Nephron progenitor cell (in vitro differentiated cells): ENCODE measurements at regions not wholly inside any gene's neighbourhood (a gene's known extent, or its start where the extent isn't known, plus 50 kb on each side); places are given as distances from the start of the nearest gene placed in this dataset.
"Not testable (repeated sequence)": the region's sequence is repeated elsewhere in the genome, so short reads cannot be mapped to it uniquely, and the experiment has no call there.

Experiments used
- DNase-seq: peaks from one replicate; pipeline ENCODE4 v3.0.0; 2021
- H3K27ac Mint-ChIP-seq: 2 replicates; pipeline ENCODE4 v1.8.0; 2021; ENCODE audit warnings: mild to moderate bottlenecking, moderate library complexity, mixed read lengths
- H3K27me3 Mint-ChIP-seq: 2 replicates; pipeline ENCODE4 v1.8.0; 2021; ENCODE audit warnings: mild to moderate bottlenecking, low read depth, mixed read lengths; ENCODE audit not compliant: poor library complexity
- H3K36me3 Mint-ChIP-seq: 2 replicates; pipeline ENCODE4 v1.8.0; 2021; ENCODE audit warnings: low read depth, mixed read lengths
- H3K4me1 Mint-ChIP-seq: 2 replicates; pipeline ENCODE4 v1.8.0; 2021; ENCODE audit warnings: mixed read lengths
- H3K4me3 Mint-ChIP-seq: 2 replicates; pipeline ENCODE4 v1.8.0; 2021; ENCODE audit warnings: mild to moderate bottlenecking, moderate library complexity, mixed read lengths
- H3K9me3 Mint-ChIP-seq: 2 replicates; pipeline ENCODE4 v1.8.0; 2021; ENCODE audit warnings: mild to moderate bottlenecking, moderate library complexity, mixed read lengths
- CTCF ChIP-seq: fragments of 200-600 bp; sonication (generic); IDR thresholded peaks from 2 replicates; pipeline ENCODE4 v1.5.0; 2021; ENCODE audit warnings: antibody characterized with exemption

- Mint-ChIP-seq H3K9me3 (peaks cover 3% of the 10 kb centered on the region), H3K27ac (no peak overlapping the region), H3K27me3 (peaks cover 3% of the 10 kb centered on the region), H3K4me3 (no peak overlapping the region), H3K36me3 (no peaks in the 10 kb centered on the region), H3K4me1 (peaks cover 7% of the 10 kb centered on the region)
- no peak for DNase-seq
- TF ChIP-seq CTCF: no peak
Observed at GRCh38 chr3:24689353-24689752, 194.7 kb upstream of the THRB start.

- TF ChIP-seq CTCF: no peak
- no peak for DNase-seq
- Mint-ChIP-seq H3K9me3 (peaks cover 9% of the 10 kb centered on the region), H3K4me1 (no peaks in the 10 kb centered on the region), H3K36me3 (no peaks in the 10 kb centered on the region), H3K4me3 (no peak overlapping the region), H3K27ac (no peak overlapping the region), H3K27me3 (peaks cover 7% of the 10 kb centered on the region)
Observed at GRCh38 chr3:24690777-24691176, 196.1 kb upstream of the THRB start.

- peaks cover 31% of the 10 kb centered on the region for H3K9me3 Mint-ChIP-seq
- H3K27ac Mint-ChIP-seq, H3K27me3 Mint-ChIP-seq, H3K4me3 Mint-ChIP-seq, DNase-seq, H3K36me3 Mint-ChIP-seq, H3K4me1 Mint-ChIP-seq: not testable (repeated sequence)
Observed at GRCh38 chr3:24699078-24699477, 204.4 kb upstream of the THRB start.

- peaks cover 3% of the 10 kb centered on the region for H3K4me1 Mint-ChIP-seq
- H3K27ac Mint-ChIP-seq: no peak overlapping the region
- no peak for TF ChIP-seq CTCF
- no peak for DNase-seq
- no peaks in the 10 kb centered on the region for H3K36me3 Mint-ChIP-seq
- H3K27me3 Mint-ChIP-seq: peaks cover 6% of the 10 kb centered on the region
- peaks cover 3% of the 10 kb centered on the region for H3K9me3 Mint-ChIP-seq
- no peak overlapping the region for H3K4me3 Mint-ChIP-seq
Observed at GRCh38 chr3:24704496-24704895, 209.8 kb upstream of the THRB start.

DNA sequence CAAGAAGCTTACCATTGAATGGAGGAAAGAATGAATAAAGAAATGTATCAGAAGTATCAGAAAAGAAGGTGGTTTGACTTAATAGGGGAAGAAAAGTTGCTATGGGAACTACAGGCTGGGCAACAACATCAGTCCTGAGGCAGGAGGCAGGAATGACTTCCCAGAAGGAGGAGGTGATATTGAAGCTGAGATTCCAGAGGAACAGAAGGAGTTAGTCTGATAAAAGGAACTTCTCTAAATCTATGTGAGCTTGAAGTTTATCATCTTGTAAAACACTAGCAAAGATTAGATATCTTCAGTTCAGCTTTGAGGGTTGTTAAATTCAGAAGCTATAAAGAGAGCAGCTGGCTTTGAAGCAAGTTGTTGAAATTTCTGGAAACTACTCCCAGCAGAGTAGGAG lies 213.3 kb upstream of the THRB start:
- H3K27me3 Mint-ChIP-seq: peaks cover 8% of the 10 kb centered on the region
- no peak for DNase-seq
- H3K27ac Mint-ChIP-seq: no peak overlapping the region
- H3K36me3 Mint-ChIP-seq: no peaks in the 10 kb centered on the region
- no peak overlapping the region for H3K4me3 Mint-ChIP-seq
- no peak for TF ChIP-seq CTCF
- H3K4me1 Mint-ChIP-seq: no peaks in the 10 kb centered on the region
- no peaks in the 10 kb centered on the region for H3K9me3 Mint-ChIP-seq

- Mint-ChIP-seq H3K9me3 (no peaks in the 10 kb centered on the region), H3K36me3 (no peaks in the 10 kb centered on the region)
- no peak for TF ChIP-seq CTCF
Observed at GRCh38 chr3:24709956-24710355, 215.3 kb upstream of the THRB start.

More at GRCh38 chr3:24709956-24710355, 215.3 kb upstream of the THRB start:
- Mint-ChIP-seq H3K4me1 (peaks cover 9% of the 10 kb centered on the region), H3K27me3 (peaks cover 10% of the 10 kb centered on the region), H3K27ac (no peak overlapping the region), H3K4me3 (no peak overlapping the region)
- no peak for DNase-seq
